HG03064 (cell line): ENCODE measurements at regions not wholly inside any gene's neighbourhood (a gene's known extent, or its start where the extent isn't known, plus 50 kb on each side); places are given as distances from the start of the nearest gene placed in this dataset.

ENCODE experiments used
- ATAC-seq: cut with Tn5 transposase; IDR thresholded peaks from one replicate; pipeline ENCODE4 v1.9.1; 2021; ENCODE audit warnings: low read depth; ENCODE audit not compliant: unreplicated experiment

- no peak for ATAC-seq
Observed at GRCh38 chr6:26149240-26149639, 62.0 kb downstream of the HFE start.

DNA sequence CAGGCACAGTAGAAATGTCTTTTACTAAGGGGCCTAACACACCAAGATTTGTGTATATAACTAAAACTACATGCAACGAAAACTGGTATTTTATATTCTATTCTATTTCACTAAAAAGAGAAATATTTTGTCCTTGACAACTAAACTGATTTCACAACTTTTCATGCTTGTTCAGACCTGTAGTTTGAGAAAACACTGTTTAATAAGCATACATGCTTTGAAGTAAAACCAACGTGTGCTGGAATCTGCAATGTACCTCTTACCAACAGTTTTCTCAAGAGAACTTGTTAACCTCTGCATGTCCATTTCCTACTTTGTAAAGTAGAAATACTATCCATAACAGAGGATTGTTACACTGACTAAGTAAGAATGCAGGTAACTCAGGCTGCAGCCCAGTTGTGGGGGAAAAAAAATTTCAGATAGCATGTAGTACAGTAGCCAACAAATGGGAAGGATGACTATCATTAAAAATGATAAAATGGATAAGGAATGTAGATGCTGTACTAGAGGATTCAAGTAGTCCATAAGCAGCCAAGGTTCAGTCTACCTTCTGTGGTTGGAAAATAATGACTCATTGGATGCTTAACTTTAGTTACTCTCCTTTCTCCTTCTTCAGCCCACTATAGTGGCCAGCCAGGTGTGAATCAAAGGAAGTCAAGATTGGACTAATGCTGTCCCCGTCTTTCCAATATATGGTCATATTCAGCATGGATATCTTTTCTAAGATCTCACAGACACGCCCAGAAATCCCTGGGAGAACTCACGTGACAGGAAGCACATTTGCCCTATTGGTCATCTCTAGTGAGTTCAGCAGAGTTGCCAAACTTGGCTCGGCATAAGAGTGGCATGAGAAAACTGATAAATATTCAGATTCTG, 65.2 kb downstream of the HFE start:
- ATAC-seq = no peak

GRCh38 chr6:26155061-26155930, 68.1 kb downstream of the HFE start:
- ATAC-seq = no peak

- peak; percentile 38 for ATAC-seq
Observed at GRCh38 chr6:26156105-26156849, 69.0 kb downstream of the HFE start.

- ATAC-seq = no peak
Observed at GRCh38 chr6:26156850-26157250, 69.6 kb downstream of the HFE start.

GRCh38 chr6:26157251-26158075, 70.2 kb downstream of the HFE start:
- peak; percentile 65 for ATAC-seq

DNA sequence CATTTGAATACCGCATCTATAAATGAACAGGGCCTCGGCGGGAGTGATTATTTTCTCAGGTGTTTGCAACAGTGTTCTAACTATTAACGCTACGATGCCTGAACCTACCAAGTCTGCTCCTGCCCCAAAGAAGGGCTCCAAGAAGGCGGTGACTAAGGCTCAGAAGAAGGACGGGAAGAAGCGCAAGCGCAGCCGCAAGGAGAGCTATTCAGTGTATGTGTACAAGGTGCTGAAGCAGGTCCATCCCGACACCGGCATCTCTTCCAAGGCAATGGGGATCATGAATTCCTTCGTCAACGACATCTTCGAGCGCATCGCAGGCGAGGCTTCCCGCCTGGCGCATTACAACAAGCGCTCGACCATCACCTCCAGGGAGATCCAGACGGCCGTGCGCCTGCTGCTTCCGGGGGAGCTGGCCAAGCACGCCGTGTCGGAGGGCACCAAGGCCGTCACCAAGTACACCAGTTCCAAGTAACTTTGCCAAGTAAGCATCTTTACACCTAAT, 70.9 kb downstream of the HFE start:
- ATAC-seq = no peak

DNA sequence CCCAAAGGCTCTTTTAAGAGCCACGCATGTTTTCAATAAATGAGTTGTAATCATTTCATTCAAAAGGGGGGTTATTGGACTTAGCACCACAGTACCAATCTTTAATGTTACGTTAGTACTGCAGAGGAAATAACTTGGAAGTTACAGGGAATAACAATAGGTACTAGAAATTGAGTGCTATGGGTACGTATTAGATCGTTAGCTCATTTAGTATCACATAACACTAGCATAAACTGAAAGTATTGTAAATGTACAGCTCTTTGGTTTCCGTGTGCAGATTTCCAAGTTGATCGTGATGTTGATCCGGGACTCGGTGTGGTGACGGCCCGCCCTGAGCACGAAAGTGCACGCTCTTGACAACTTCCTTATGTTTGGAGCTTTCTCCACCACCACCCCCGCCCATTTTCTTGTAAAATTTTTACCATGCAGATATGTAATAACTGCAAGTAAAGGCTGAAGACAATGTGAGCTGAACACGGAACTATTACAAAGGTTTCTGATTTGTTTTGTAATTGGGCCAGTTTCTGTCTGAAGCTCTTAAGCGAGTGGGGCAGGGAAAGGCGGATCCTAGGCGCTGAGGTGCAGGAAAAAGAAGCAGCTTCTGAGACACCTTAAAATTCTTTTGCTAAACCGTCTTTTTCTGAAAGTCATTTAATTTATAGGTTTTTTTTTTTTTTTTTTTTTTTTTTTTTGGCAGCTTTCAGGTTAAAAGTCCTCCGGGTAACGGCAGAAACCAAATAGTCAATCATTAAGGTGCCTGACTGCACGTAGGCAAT, 71.5 kb downstream of the HFE start:
- ATAC-seq = no peak

GRCh38 chr6:26159357-26160273, 72.4 kb downstream of the HFE start:
- ATAC-seq = no peak

DNA sequence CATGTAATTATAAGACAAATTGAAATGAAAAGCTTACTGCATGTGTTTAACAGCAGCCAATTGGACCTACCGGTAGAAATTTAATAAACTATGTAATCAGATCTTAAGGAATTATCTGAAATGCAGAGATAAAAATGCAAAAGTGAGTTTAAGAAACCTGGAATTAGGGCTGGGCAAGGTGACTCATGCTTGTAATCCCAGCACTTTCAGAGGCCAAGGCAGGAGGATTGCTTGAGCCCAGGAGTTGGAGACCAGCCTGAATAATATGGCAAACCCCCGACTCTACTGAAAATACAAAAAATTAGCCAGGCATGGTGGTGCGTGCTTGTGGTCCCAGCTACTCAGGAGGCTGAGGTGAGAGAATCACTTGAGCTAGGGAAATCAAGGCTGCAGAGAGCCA, 74.1 kb downstream of the HFE start:
- ATAC-seq = no peak

- no peak for ATAC-seq
Observed at GRCh38 chr6:26162399-26162798, 75.2 kb downstream of the HFE start.

GRCh38 chr6:26163427-26164119, 76.3 kb downstream of the HFE start:
- no peak for ATAC-seq

- no peak for ATAC-seq
Observed at GRCh38 chr6:26164120-26164505, 76.9 kb downstream of the HFE start.

- ATAC-seq = no peak
Observed at GRCh38 chr6:26165261-26165790, 78.1 kb downstream of the HFE start.

DNA sequence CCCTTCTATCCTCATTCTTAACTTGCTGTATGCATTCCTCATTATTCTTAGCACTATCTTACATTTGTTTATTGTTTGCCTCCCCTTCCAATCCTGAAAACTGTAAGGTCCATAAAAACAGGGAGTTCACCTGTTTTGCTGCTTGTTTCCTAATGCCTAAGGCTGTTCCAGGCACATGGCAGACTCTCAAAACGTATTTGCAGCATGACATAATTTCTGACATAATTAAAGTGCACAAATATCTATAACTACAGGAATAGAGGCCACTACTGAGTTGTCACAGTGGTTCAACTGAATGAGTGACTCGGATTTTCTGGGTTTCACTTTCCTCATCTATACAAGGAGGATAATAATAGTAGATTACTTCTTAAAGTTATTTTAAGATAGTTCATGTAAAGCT, 83.0 kb downstream of the HFE start:
- no peak for ATAC-seq

- peak; percentile 2 for ATAC-seq
Observed at GRCh38 chr6:26170951-26171841, 84.0 kb downstream of the HFE start.
